ENCODE measurements at regions not wholly inside any gene's neighbourhood (a gene's known extent, or its start where the extent isn't known, plus 50 kb on each side); places are given as distances from the start of the nearest gene placed in this dataset.

- no peak for DNase-seq (ENCODE audit: low spot score)
These were observed 53.4 kb downstream of the PTCHD4 start for GRCh38 chr6:48057601-48058000.

DNA sequence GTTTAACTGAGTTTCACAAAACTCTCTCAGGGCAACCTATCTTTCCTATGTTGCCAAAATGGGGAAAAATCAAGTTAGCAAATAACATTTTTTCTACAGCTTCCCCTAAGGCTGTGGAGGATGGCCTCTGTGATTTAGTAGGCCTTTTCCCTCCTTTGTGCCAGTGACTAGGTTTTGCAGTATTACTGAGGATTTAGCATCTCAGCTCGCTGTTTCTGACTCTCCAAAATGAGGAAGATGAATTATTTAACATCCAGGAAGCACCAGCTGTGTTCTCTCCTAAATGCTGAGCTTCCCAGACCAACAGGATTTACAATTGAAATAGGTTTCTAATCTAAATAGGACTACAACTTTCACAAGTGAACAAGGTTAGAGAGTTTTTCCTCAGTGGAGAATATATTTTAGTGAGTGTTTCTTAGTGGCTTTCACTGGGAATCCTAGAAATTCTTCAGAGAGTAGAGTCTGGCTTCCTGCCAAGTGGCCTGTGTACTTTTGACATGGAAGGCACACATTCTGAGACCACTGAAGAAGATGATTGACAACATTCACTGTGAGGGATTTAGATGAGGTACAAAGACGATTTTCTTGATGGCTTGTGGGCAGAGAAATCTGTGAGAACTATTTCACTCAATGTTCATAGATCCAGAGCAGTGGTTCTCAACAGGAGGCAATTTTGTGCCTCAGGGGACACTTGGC lies 62.4 kb downstream of the PTCHD4 start:
- no peak for DNase-seq (ENCODE audit: low spot score)

- no peak for DNase-seq (ENCODE audit: low spot score)
These were observed 69.1 kb downstream of the PTCHD4 start for GRCh38 chr6:48041894-48042293.

GRCh38 chr6:48037946-48038345 lies 73.1 kb downstream of the PTCHD4 start:
- DNase-seq (ENCODE audit: low spot score), result no peak

DNA sequence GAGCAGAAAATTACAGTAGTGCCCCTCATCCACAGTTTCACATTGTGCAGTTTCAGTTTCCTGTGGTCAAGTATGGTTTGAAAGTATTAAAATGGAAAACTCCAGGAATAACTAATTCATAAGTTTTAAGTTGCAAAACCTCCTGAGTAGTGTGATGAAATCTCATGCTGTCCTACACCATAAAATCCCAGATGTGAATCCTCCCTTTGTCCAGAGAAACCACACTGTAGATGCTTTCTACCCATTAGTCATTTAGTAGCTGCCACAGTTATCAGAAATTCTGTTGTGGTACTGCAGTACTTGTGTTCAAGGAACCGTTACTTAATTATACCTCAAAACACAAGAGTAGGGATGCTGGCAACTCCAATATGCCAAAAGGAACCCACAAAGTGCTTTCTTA lies 74.7 kb downstream of the PTCHD4 start:
- DNase-seq (ENCODE audit: low spot score), result no peak

GRCh38 chr6:48032151-48032550 lies 78.8 kb downstream of the PTCHD4 start:
- DNase-seq (ENCODE audit: low spot score), result no peak

DNA sequence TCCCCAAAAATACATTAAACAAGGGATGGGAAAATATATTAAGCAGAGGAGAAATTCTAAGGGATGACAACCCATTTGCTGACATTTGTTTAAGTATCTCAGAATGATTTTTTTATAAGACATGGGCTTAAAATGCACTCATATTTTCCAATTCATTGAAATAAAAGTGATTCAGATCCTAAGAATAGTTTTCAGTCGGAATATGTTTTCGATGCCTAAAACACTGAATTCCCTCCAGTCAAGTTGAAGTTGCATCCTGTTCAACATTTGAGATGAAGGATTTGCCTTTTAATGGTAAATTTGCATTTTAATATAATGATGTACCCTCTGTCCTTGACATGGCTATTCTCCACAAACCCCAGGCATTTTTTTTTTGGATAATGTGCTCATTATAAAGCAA lies 79.3 kb downstream of the PTCHD4 start:
- no peak for DNase-seq (ENCODE audit: low spot score)

DNA sequence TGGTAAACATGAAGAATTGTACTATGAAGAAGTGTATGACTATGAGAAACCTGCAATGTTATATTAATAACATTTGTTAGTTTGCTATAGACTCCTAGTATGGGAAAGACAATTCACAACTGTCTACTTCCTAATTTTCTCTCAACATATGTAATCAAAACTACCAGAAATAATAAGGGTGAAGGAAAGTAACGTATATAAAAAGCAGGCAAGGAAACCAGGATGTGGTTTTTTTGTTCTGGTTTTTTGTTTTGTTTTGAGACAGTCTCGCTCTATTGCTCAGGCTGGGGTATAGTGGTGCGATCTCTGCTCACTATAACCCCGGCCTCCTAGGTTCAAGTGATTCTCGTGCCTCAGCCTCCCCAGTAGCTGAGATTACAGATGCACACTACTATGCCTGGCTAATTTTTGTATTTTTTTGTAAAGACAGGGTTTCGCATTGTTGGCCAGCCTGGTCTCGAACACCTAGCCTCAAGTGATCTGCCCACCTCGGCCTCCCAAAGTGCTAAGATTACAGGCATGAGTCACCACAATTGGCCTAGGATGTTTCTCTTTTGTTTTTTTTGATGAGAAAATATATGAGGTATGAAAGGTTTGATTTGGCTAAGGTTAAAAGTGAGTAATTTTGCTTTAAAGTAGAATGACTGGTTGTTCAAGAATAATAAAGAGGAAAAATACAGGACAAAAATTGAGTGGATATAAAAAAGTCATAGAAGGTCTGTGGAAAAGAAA lies 83.1 kb downstream of the PTCHD4 start:
- no peak for DNase-seq (ENCODE audit: low spot score)

- DNase-seq (ENCODE audit: low spot score), result no peak
These were observed 86.0 kb downstream of the PTCHD4 start for GRCh38 chr6:48024956-48025355.

GRCh38 chr6:48021904-48022303 lies 89.1 kb downstream of the PTCHD4 start:
- no peak for DNase-seq (ENCODE audit: low spot score)

DNA sequence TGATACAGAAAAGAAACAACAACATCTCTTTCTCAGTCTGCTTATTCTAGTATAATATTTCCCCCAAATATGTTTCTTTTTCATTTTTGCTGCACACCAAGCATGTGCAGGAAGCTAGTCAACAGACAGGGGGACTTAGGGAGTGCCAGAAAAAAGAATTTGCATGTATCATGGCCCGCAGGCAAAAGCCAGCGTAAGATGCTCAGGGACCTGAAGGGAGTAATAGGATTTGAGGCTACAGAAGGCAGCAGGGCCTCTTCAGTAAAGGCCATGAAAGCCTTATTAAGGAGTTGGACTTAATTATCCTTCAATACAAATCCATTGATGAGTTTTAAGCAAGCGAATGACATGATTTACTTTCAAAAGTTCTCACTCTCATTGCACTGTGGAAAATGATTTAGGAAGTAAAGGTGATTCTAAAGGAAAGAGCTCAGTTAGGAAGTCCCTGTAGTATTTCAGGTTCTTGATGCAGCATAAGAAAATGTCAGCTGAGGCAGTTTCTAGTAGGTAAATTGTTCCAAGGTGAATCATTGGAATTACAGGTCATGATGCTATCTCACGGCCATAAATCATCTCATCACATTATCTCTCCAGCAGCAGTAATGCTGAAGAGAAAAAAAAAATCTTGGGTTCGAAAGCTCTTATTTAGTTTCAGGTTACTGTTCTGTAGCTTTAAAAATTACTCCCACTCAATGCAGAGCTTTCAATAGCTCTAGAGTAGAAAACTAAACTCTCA lies 94.8 kb downstream of the PTCHD4 start:
- peak; percentile 15 for DNase-seq (ENCODE audit: low spot score)

DNA sequence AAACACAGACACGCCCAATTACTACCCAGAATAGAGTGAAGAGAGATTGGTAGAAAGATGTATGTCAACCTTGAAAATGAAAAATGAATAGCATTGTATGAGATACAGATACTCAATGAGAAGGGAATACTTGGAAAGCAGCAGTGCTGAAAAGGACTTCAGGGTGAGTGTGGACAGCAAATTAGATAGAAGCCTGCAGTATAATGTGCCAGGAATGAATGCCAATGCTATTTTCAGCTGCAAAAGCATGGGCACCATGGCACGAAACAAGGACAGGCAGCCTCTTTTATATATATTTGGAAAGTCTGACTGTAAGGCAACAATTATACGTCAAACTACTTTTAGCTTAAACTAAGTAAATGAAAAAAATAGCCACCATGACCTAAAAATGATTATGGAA lies 118.2 kb downstream of the PTCHD4 start:
- no peak for DNase-seq (ENCODE audit: low spot score)

- no peak for DNase-seq (ENCODE audit: low spot score)
These were observed 127.5 kb downstream of the PTCHD4 start for GRCh38 chr6:47983491-47983890.

GRCh38 chr6:47977314-47977713 lies 133.7 kb downstream of the PTCHD4 start:
- DNase-seq (ENCODE audit: low spot score), result no peak

DNA sequence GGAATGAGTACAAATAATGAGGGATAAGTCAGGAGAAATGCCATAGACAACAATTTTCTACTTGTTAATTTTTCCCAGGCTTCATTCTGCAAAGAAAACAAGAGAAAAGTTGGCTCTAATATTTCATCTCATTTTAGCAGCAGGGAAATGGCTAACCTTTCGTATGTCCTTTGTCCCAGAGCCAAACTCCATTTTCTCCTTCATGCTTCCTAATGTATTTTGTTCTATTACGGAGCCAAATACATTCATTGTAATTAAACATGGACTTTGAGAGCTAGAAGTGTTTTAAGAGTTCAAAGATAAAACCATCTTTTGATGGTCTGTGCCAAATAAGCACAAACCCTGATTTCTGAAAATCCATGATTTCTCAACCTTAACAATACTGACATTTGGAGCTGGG lies 136.9 kb downstream of the PTCHD4 start:
- no peak for DNase-seq (ENCODE audit: low spot score)

DNA sequence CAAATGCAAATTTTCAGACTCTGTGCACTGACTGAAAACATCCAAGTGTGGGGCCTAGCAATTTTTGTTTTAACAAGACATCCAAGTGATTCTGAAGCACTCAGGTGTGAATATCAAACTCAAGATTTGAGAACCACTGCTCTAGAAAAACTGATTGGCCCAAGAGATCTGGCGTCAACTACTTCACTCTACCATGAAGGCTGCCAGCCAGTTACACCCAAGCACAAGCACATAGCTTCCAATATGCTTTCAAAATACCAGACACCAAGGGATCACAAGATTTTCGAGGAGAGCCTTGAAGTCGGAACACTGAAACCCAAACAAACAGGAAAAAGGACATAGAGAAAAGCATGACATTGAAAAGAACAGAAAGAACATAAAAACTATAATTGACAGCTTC lies 140.2 kb downstream of the PTCHD4 start:
- no peak for DNase-seq (ENCODE audit: low spot score)

GRCh38 chr6:47967843-47968242 lies 143.2 kb downstream of the PTCHD4 start:
- no peak for DNase-seq (ENCODE audit: low spot score)

- DNase-seq (ENCODE audit: low spot score), result no peak
These were observed 146.0 kb downstream of the PTCHD4 start for GRCh38 chr6:47964969-47965368.

DNA sequence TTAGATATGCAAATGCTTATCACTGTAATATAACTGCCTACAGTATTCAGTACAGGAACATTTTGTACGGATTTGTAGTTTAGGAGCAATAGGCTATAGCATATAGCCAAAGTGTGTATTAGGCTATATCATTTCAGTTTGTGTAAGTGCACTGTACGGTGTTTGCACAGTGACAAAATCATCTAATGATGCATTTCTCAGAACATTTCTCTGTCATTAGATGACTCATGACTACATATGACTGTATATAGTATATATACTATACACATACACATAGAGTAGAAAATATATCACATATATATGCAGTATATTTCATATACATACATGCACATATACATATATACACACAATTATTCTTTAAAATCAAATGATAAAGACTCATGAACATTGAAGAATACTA lies 158.4 kb downstream of the PTCHD4 start:
- no peak for DNase-seq (ENCODE audit: low spot score)

- DNase-seq (ENCODE audit: low spot score), result no peak
These were observed 163.0 kb downstream of the OPN5 start for GRCh38 chr6:47944846-47945245.

DNA sequence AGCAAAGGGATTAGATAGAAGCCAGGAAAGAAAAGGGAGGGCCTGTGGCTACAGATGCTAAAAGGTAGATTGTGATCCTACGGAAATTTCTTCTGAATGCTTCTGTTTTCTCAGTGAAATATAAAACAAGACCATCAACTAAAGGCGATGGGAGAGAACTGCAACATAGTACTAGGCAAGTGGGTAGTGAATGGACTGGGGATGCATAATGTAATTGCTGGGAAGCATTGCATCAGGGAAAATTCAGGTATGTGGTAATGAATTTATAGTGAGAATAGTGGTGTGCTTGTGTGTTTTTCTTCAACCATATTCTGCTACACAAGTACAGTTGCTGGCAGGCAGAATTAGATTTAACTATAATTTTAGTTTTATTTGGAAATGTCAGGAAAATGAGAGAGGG lies 156.6 kb downstream of the OPN5 start:
- DNase-seq (ENCODE audit: low spot score), result no peak

DNA sequence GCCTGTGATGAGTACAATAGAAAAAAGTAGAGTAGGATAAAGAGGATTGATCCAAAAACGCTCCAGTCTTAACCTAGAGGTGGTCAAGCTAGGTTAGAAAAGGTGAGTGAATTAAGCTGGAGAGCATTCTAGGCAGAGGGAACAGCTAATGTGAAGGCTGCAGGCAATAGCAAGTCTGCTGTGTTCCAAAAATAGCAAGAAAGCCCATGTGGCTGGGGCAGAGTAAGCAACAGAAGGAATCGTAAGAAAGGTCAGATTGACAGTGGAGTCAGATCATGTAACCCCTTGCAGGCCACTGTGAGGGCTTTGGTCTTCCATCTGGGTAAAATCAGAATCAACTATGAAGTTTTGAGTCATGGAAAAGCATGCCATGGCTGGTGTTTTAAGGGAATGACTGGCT lies 155.0 kb downstream of the OPN5 start:
- no peak for DNase-seq (ENCODE audit: low spot score)

DNA sequence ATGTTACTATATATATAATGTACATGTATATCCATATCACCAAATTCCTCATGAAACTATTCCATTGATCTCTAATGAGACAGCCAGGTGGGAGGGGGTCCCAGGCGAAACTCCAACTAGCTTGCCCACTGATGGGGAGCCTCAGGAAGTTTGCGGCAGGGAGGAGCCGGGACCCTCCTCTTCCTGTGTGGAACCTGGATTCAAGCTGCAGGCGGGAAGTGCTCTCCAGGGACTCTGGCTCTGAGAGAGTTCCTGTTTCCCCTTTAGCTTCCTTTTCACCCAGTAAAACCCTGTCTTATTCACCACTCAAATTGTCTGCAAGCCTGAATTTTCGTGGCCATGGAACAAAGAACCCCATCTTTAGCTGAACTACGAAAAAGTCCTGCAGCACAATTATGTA lies 152.2 kb downstream of the OPN5 start:
- no peak for DNase-seq (ENCODE audit: low spot score)
